ENCODE measurements at regions not wholly inside any gene's neighbourhood (a gene's known extent, or its start where the extent isn't known, plus 50 kb on each side); places are given as distances from the start of the nearest gene placed in this dataset.

GRCh38 chr1:8083739-8084484 lies 57.8 kb upstream of the ERRFI1 start:
- ATAC-seq, result no peak

DNA sequence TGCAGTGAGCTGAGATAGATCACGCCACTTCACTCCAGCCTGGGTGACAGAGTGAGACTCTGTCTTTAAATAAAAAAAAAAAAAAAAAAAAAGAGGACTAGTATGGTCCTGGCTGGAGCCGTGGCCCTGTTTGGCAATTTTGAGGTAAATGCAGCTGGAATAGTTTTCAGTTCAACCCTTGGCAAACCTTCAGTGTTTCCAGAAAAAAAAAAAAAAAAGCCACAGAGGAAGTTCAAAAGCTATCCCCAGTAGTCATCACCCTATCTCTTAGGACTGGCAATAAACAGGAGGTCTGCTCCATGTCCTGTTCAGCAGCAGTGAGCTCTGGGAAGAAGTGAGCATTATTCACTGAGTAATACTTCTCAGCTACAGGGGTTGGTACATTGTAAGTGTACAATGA lies 56.8 kb upstream of the ERRFI1 start:
- no peak for ATAC-seq

- ATAC-seq, result peak; percentile 78 to 86
These were observed 52.1 kb upstream of the ERRFI1 start for GRCh38 chr1:8078176-8078671.

DNA sequence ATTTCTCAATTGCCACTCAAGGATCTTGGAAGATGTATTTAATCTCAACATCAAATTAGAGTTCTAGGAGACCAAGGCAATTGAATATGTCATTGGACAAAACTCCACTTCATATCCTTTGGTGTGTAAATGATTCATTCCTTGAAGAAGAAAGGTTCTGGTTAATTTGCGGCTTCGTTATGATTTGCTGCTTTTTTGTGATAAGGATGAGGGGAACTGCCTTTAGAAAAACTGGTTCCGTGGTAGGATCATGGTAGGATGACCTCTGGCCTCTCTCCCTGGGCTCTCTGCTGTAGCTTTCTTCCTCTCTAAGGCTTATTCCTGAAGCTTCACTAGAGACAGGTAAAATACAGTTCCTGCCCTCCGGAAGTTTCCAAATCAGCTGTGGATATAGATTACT lies 51.5 kb upstream of the ERRFI1 start:
- ATAC-seq, result no peak

- ATAC-seq, result no peak
These were observed 51.0 kb upstream of the ERRFI1 start for GRCh38 chr1:8077120-8077573.

DNA sequence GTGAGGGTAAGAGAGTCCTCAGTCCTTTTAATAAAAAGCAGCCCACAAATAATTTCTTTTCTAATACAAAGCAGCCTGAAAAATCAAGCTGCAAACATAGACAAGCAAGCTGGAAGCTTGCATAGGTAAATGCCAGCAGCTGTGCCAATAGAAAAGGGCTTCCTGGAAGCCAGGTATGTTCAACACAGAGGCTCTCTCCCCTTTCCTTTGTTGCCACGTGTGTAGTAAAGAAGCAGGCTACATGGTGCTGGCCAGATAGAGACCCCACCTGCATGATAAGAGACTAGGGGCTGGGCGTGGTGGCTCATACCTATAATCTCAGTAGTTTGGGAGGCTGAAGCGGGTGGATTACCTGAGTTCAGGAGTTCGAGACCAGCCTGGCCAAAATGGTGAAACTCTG lies 50.1 kb upstream of the ERRFI1 start:
- ATAC-seq, result no peak

All from activated CD4-positive, CD25-positive, alpha-beta regulatory T cell treated with anti-CD3 and anti-CD28 coated beads, Interleukin-2, amount 50 U/mL, for 24 hours (primary cell).